Sigmoid colon (tissue), 6 donors: ENCODE measurements at regions not wholly inside any gene's neighbourhood (a gene's known extent, or its start where the extent isn't known, plus 50 kb on each side); places are given as distances from the start of the nearest gene placed in this dataset.

ENCODE experiments used
- DNase-seq: peaks from one replicate; pipeline ENCODE4 v3.0.0-alpha.2; 2019
- H3K27ac ChIP-seq, 4 donors: fragments of 200-600 bp; sonication (generic); one replicate each; pipeline ENCODE4 v1.5.1; 2016 to 2019; ENCODE audit warnings: mild to moderate bottlenecking in 1 of 4
- H3K27me3 ChIP-seq, 3 donors: fragments of 200-600 bp; sonication (generic); one replicate each; pipeline ENCODE4 v1.5.1; 2019; ENCODE audit warnings: mild to moderate bottlenecking in 1 of 3
- H3K36me3 ChIP-seq, 4 donors: fragments of 200-600 bp; sonication (generic); one replicate each; pipeline ENCODE4 v1.5.1; 2016 to 2019
- H3K4me1 ChIP-seq, 4 donors: fragments of 200-600 bp; sonication (generic); one replicate each; pipeline ENCODE4 v1.5.1; 2017 to 2019
- H3K4me3 ChIP-seq, 4 donors: fragments of 200-600 bp; sonication (generic); one replicate each; pipeline ENCODE4 v1.5.1; 2017 to 2019; ENCODE audit warnings: mild to moderate bottlenecking in 2 of 4, moderate library complexity in 1 of 4
- H3K9me3 ChIP-seq, 4 donors: fragments of 200-600 bp in 3 of 4; sonication (generic) in 3 of 4; one replicate each; pipeline versions ENCODE4 v1.5.1 to v1.6.1; 2013 to 2019
- EP300 ChIP-seq, 4 donors: sonication (generic); formaldehyde crosslinking; IDR thresholded peaks; one replicate each; pipeline ENCODE4 v1.6.1; 2017; ENCODE audit warnings: antibody characterized with exemption in 4 of 4
- POLR2A ChIP-seq, 2 donors: fragments of 450-650 bp; IDR thresholded peaks; one replicate each; pipeline ENCODE4 v1.6.1; 2016; ENCODE audit warnings: antibody characterized with exemption in 2 of 2, mild to moderate bottlenecking in 2 of 2, moderate library complexity in 2 of 2
- POLR2AphosphoS5 ChIP-seq, 4 donors: sonication (generic); formaldehyde crosslinking; IDR thresholded peaks; one replicate each; pipeline ENCODE4 v1.6.1; 2017; ENCODE audit warnings: antibody characterized with exemption in 4 of 4
- WGBS, 2 donors: extraction: QIAGEN DNeasy Blood & Tissue Kit; methylation state at CpG; one replicate each; pipeline ENCODE4 v1.1.7; 2013; 5-methylcytosine and 5-hydroxymethylcytosine counted together
- intact Hi-C: fragments of 100-400 bp; cut with DNase I; formaldehyde crosslinking; loops from one replicate; pipeline ENCODE4 v1.15.1; 2023
- TF ChIP-seq, protein P1 (sequence below), 4 experiments: fragments of 450-650 bp in 3 of 4; fragments of 200-600 bp in 1 of 4; IDR thresholded peaks; one replicate each; pipeline ENCODE4 v1.5.1; 2016 to 2019; ENCODE audit warnings: antibody characterized with exemption in 4 of 4, mild to moderate bottlenecking in 3 of 4, moderate library complexity in 2 of 4
- donor health status: healthy with polysubstance abuse.
- donor health status: healthy.

- no peak for DNase-seq
- Histone ChIP-seq H3K4me3 (no peak overlapping the region), H3K9me3 (no peaks in the 10 kb centered on the region), H3K27me3 (no peaks in the 10 kb centered on the region), H3K4me1 (no peaks in the 10 kb centered on the region), H3K36me3 (no peaks in the 10 kb centered on the region), H3K27ac (no peak overlapping the region)
- 82 to 94% methylated on average over 1 of the region's 1 CpG for WGBS, 2 donors
- TF ChIP-seq POLR2AphosphoS5 (IDR thresholded peaks at IDR 0.05): no peak
- TF ChIP-seq, protein P1, sequence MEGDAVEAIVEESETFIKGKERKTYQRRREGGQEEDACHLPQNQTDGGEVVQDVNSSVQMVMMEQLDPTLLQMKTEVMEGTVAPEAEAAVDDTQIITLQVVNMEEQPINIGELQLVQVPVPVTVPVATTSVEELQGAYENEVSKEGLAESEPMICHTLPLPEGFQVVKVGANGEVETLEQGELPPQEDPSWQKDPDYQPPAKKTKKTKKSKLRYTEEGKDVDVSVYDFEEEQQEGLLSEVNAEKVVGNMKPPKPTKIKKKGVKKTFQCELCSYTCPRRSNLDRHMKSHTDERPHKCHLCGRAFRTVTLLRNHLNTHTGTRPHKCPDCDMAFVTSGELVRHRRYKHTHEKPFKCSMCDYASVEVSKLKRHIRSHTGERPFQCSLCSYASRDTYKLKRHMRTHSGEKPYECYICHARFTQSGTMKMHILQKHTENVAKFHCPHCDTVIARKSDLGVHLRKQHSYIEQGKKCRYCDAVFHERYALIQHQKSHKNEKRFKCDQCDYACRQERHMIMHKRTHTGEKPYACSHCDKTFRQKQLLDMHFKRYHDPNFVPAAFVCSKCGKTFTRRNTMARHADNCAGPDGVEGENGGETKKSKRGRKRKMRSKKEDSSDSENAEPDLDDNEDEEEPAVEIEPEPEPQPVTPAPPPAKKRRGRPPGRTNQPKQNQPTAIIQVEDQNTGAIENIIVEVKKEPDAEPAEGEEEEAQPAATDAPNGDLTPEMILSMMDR (IDR thresholded peaks at IDR 0.05): no peak
- no peak for TF ChIP-seq EP300 (IDR thresholded peaks at IDR 0.05)
- no peak for TF ChIP-seq POLR2A (IDR thresholded peaks at IDR 0.05)
- intact Hi-C loops: no loop called here
Measured at GRCh38 chr5:98204798-98205197, 568.7 kb upstream of the RGMB start.

DNA sequence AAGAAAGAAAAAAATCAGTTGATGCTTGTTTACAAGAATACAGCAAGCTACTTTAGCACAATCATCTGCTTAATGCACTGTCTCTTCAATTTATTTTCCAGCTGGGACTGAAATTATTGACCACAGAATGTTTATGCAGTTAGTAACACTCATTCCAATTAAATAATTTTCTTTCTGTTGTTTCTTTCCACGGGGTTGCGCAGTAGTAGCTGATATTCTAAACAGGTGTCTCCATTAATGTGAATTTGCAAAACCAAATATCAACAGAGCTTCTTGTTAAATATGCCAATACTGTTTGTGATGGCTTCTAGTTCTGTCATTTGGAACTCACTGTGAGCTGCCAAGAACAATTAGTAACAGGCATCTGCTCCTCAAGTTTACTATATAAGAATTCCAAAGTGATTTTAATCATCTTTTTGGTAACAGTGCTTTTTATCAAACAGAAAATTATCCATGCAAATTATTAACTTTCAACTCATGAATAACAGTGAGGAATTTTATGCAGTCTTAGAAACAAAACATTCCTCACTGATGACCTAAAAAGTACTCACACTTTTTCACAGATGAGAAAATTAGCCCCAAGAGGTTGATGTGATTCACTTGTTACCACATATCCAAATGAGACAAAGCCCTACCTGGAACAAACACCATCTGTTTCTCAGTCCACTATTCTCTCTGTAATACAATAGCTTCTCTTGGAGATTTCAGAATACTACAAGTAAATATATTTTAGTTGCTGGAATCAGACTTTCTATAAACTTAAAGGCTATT is 567.6 kb upstream of the RGMB start:
- H3K4me1 ChIP-seq: no peaks in the 10 kb centered on the region
- DNase-seq: no peak
- intact Hi-C loops: no loop called here
- no peak overlapping the region for H3K27ac ChIP-seq
- no peaks in the 10 kb centered on the region for H3K27me3 ChIP-seq
- TF ChIP-seq, protein P1 (IDR thresholded peaks at IDR 0.05): no peak
- no peak for TF ChIP-seq EP300 (IDR thresholded peaks at IDR 0.05)
- no peak for TF ChIP-seq POLR2A (IDR thresholded peaks at IDR 0.05)
- no peak for TF ChIP-seq POLR2AphosphoS5 (IDR thresholded peaks at IDR 0.05)
- no peaks in the 10 kb centered on the region for H3K9me3 ChIP-seq
- 80 to 93% methylated on average over 2 of the region's 2 CpGs for WGBS, 2 donors
- H3K36me3 ChIP-seq: no peaks in the 10 kb centered on the region
- no peak overlapping the region for H3K4me3 ChIP-seq

DNA sequence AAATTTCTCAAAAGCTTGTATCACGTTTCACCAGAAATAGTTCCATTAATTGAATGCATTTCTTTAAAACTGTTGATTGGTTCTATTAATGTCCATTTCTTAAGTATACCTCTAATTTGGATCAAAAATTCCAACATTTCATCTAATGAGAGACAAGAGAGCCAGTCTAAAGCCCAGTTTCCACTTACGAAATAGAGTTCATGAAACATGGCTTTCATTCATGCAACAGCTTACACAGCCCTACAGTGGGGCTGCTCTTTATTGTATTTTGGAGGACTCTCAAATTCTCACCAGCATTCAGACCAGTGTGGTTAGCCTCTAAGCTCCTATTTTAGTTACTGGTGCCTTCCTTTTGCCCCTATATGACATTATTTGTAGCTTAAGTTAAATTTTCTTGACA is 566.9 kb upstream of the RGMB start:
- no peak for TF ChIP-seq POLR2A (IDR thresholded peaks at IDR 0.05)
- TF ChIP-seq EP300 (IDR thresholded peaks at IDR 0.05): no peak
- no peak for TF ChIP-seq POLR2AphosphoS5 (IDR thresholded peaks at IDR 0.05)
- TF ChIP-seq, protein P1 (IDR thresholded peaks at IDR 0.05): no peak
- WGBS, 2 donors: 39 to 46% methylated on average over 2 of the region's 2 CpGs
- Histone ChIP-seq H3K27ac (no peak overlapping the region), H3K36me3 (no peaks in the 10 kb centered on the region), H3K27me3 (no peaks in the 10 kb centered on the region), H3K9me3 (no peaks in the 10 kb centered on the region), H3K4me3 (no peak overlapping the region), H3K4me1 (no peaks in the 10 kb centered on the region)
- intact Hi-C loops: no loop called here
- DNase-seq: no peak

DNA sequence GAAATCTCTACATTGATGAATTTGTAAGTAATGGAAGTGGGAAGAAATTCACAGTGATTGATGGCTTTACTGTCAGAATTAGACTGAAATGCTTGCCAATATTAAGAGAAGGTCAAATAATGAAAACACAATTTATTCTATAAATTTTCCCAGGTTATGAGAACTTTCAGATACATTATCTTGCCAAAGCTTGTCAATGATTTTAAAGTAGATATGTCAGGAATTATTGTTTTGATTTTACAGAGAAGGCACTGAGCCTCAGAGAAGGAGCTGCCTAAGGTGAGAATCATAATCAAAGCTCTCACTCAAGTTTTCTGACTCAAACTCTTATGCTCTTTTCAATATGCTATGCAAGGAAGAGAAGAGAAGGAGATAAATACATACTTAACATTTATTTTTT is 564.0 kb upstream of the RGMB start:
- intact Hi-C loops: no loop called here
- Histone ChIP-seq H3K27me3 (no peaks in the 10 kb centered on the region), H3K4me1 (no peaks in the 10 kb centered on the region), H3K4me3 (no peak overlapping the region), H3K36me3 (no peaks in the 10 kb centered on the region), H3K27ac (no peak overlapping the region), H3K9me3 (no peaks in the 10 kb centered on the region)
- DNase-seq: no peak
- TF ChIP-seq EP300 (IDR thresholded peaks at IDR 0.05): no peak
- no peak for TF ChIP-seq POLR2A (IDR thresholded peaks at IDR 0.05)
- no peak for TF ChIP-seq POLR2AphosphoS5 (IDR thresholded peaks at IDR 0.05)
- TF ChIP-seq, protein P1 (IDR thresholded peaks at IDR 0.05): no peak
